Colonic mucosa (tissue), 4 donors: ENCODE measurements at regions not wholly inside any gene's neighbourhood (a gene's known extent, or its start where the extent isn't known, plus 50 kb on each side); places are given as distances from the start of the nearest gene placed in this dataset.

Source experiments
- DNase-seq: peaks from one replicate; pipeline ENCODE4 v3.0.0-alpha.2; 2020
- H3K27ac ChIP-seq: fragments of 200-600 bp; one replicate; pipeline ENCODE4 v1.8.0; 2021
- H3K27me3 ChIP-seq: fragments of 200-600 bp; one replicate; pipeline ENCODE4 v1.8.0; 2021
- H3K36me3 ChIP-seq: fragments of 200-600 bp; one replicate; pipeline ENCODE4 v1.8.0; 2021
- H3K4me1 ChIP-seq: fragments of 200-600 bp; one replicate; pipeline ENCODE4 v1.8.0; 2021; ENCODE audit warnings: mild to moderate bottlenecking
- H3K4me3 ChIP-seq: fragments of 200-600 bp; one replicate; pipeline ENCODE4 v1.8.0; 2021
- H3K9ac ChIP-seq, 2 donors: one replicate each; pipeline ENCODE4 v1.7.0; 2013; ENCODE audit warnings: control low read depth in 2 of 2, low read depth in 2 of 2, low read length in 2 of 2
- H3K9me3 ChIP-seq: fragments of 200-600 bp; one replicate; pipeline ENCODE4 v1.8.0; 2021
- intact Hi-C: fragments of 100-400 bp; cut with DNase I; formaldehyde crosslinking; loops from one replicate; pipeline ENCODE4 v1.14.1; 2022
- TF ChIP-seq, protein P1 (sequence below): fragments of 200-600 bp; IDR thresholded peaks from one replicate; pipeline ENCODE4 v1.8.0; 2022; ENCODE audit warnings: antibody characterized with exemption, mild to moderate bottlenecking
- donor health status: healthy.
- donor health status: DM: no; HTN: no; CAD: no.
- donor health status: DM: no; HTN: no; CAD: no.

DNA sequence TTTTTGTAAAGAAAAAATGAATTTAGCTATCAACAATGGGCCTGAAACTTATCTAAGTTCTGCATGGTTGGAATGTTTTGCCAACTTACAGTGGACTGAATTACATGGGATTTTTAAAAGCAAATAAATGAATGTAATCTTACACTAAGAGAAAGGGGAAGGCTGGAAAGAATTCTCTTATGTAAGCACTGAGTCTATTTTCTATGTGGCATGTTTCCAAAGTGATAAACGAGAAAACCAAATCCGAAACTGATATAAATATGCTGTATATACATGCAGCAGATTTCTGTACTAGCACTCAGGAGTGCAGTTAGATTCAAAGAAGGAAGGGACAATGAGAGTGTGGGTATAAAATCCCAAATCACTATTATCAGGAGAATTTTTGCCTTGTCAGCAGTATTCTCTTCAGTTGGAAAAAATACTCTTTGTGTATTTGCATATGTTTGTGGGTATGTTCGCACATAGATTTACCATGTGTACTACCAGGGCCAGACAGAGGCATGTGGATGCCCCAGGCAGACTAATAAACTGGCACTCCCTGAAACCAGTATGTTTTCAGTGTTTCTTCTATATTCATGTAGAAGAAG lies 334.3 kb upstream of the SEMA3D start:
- DNase-seq = no peak
- Histone ChIP-seq H3K36me3 (no peaks in the 10 kb centered on the region), H3K27ac (no peak overlapping the region), H3K4me3 (no peak overlapping the region), H3K27me3 (no peaks in the 10 kb centered on the region), H3K9me3 (no peaks in the 10 kb centered on the region), H3K4me1 (no peaks in the 10 kb centered on the region), H3K9ac (no peak overlapping the region)
- TF ChIP-seq, protein P1, sequence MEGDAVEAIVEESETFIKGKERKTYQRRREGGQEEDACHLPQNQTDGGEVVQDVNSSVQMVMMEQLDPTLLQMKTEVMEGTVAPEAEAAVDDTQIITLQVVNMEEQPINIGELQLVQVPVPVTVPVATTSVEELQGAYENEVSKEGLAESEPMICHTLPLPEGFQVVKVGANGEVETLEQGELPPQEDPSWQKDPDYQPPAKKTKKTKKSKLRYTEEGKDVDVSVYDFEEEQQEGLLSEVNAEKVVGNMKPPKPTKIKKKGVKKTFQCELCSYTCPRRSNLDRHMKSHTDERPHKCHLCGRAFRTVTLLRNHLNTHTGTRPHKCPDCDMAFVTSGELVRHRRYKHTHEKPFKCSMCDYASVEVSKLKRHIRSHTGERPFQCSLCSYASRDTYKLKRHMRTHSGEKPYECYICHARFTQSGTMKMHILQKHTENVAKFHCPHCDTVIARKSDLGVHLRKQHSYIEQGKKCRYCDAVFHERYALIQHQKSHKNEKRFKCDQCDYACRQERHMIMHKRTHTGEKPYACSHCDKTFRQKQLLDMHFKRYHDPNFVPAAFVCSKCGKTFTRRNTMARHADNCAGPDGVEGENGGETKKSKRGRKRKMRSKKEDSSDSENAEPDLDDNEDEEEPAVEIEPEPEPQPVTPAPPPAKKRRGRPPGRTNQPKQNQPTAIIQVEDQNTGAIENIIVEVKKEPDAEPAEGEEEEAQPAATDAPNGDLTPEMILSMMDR = no peak
- intact Hi-C loops = no loop called here

DNA sequence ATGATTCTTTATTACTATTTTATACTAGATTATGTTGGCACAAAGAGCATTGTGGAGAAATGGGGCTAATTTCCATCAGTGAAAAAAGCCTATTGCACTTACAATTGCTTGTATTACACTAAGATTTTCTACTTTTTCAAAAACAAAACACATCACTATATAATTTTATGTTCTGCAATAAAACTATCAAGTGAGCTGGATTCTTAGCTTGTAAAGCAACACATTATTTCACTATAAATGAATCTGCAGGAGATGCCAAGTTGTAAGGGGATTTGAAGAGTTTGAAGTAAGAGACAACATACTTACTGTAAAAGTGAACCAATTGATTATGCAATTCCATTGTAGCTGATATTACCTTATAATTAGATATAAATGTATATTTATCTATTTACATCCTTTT lies 333.3 kb upstream of the SEMA3D start:
- H3K27ac ChIP-seq = no peak overlapping the region
- TF ChIP-seq, protein P1 = no peak
- no peaks in the 10 kb centered on the region for H3K4me1 ChIP-seq
- no peaks in the 10 kb centered on the region for H3K9me3 ChIP-seq
- no peak overlapping the region for H3K9ac ChIP-seq
- H3K4me3 ChIP-seq = no peak overlapping the region
- H3K27me3 ChIP-seq = no peaks in the 10 kb centered on the region
- no peaks in the 10 kb centered on the region for H3K36me3 ChIP-seq
- DNase-seq = no peak
- intact Hi-C loops = no loop called here

DNA sequence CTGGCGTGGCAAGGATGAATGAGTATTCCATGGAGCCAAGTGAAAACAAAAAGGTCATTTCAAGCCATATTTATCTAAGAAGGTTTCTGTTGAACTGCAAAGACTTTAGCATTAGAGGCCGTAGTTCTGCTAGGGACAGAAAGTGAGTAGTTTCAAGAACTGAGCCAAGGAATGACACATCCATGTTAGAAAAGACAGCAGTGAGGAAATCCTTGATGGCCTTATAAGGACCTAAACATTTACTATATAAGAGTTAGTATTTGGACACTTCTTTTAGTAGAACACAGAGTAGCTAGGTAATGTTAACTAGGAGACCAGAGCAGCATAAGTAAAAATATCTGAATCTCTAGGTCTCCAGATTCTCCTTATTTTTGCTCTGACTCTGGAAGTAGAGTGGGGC lies 329.8 kb upstream of the SEMA3D start:
- intact Hi-C loops = no loop called here
- no peak overlapping the region for H3K4me3 ChIP-seq
- no peak overlapping the region for H3K9ac ChIP-seq
- no peaks in the 10 kb centered on the region for H3K36me3 ChIP-seq
- no peaks in the 10 kb centered on the region for H3K27me3 ChIP-seq
- no peaks in the 10 kb centered on the region for H3K4me1 ChIP-seq
- no peak for DNase-seq
- no peak overlapping the region for H3K27ac ChIP-seq
- no peaks in the 10 kb centered on the region for H3K9me3 ChIP-seq
- TF ChIP-seq, protein P1 = no peak

DNA sequence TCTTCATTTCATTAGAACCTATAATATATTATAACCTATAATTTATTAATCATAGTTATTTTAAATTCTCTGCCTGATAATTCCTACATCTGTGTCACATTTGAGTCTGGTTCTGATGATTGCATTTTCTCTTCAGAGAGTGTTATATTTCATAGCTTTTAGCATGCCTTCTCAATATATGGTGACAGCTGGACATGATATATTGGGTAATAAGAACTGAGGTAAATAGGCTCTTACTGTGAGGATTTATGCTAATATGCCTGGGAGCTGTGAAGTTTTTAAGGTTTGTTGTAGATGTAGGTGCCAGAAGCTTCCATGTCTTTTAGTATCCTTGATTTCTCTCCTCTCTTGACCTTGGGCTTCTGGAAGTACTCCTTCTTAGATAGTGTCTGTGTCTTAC lies 325.9 kb upstream of the SEMA3D start:
- Histone ChIP-seq H3K36me3 (no peaks in the 10 kb centered on the region), H3K9me3 (no peaks in the 10 kb centered on the region), H3K4me3 (no peak overlapping the region), H3K9ac (no peak overlapping the region), H3K4me1 (no peaks in the 10 kb centered on the region), H3K27me3 (no peaks in the 10 kb centered on the region), H3K27ac (no peak overlapping the region)
- TF ChIP-seq, protein P1 = no peak
- intact Hi-C loops = no loop called here
- no peak for DNase-seq

DNA sequence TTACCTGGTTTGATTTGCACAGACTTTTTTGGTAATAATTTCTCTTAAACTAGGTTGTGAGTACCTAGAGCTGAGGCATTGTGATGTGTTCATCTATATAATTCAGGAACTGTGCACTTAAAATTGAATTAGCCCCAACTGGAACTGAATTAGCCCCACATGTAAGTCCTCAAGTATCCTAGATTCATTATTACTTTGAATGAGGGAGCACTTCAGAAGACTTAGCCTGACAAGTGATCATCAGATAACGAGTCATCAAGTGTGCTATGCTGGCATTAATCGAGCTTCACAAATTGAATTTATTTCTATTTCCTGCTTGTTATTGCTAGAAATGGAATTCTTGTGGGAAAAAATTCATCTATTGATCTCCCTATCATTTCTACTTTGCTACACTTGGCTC lies 323.4 kb upstream of the SEMA3D start:
- intact Hi-C loops = no loop called here
- no peaks in the 10 kb centered on the region for H3K27me3 ChIP-seq
- TF ChIP-seq, protein P1 = no peak

More for the DNA sequence above, 323.4 kb upstream of the SEMA3D start:
- Histone ChIP-seq H3K36me3 (no peaks in the 10 kb centered on the region), H3K9ac (no peak overlapping the region), H3K27ac (no peak overlapping the region), H3K4me3 (no peak overlapping the region), H3K9me3 (no peaks in the 10 kb centered on the region), H3K4me1 (no peaks in the 10 kb centered on the region)
- DNase-seq = no peak
